Endothelial cell of umbilical vein (primary cell): ENCODE measurements at regions not wholly inside any gene's neighbourhood (a gene's known extent, or its start where the extent isn't known, plus 50 kb on each side); places are given as distances from the start of the nearest gene placed in this dataset.

Experiments
- BruUV-seq: library from RNA; stranded (reverse); fragments of 400-500 nt; replicated peaks from 2 replicates; lab custom pipeline; 2021; lab: Mats Ljungman, UMichigan
- CTCF ChIA-PET: fragments of 300-600, 350-600 bp; sonication (Branson Sonifier 250); formaldehyde crosslinking; loops from one replicate; lab custom pipeline; 2021; ENCODE audit warnings: antibody characterized with exemption, inconsistent platforms; lab: Charles Lee
- POLR2A ChIA-PET: fragments of 300-600, 350-600 bp; sonication (Branson Sonifier 250); formaldehyde crosslinking; loops from one replicate; lab custom pipeline; 2021; ENCODE audit warnings: antibody characterized with exemption, inconsistent platforms; lab: Charles Lee
- DNase-seq: peaks from one replicate; pipeline ENCODE4 v3.0.0-alpha.2; 2011; ENCODE audit warnings: low read depth, low spot score
- FAIRE-seq: peaks from 2 replicates; lab custom pipeline; 2011; peaks lifted over from hg19 to GRCh38; lab: Jason Lieb, UNC
- H2AFZ ChIP-seq: 2 replicates; pipeline ENCODE4 v1.6.0; 2012; ENCODE audit warnings: low read depth, low read length, control low read depth, inconsistent platforms
- H3K27ac ChIP-seq: 2 replicates; pipeline ENCODE4 v1.5.1; 2011; ENCODE audit warnings: low read depth, mild to moderate bottlenecking, control low read depth, low read length, moderate library complexity; ENCODE audit not compliant: insufficient read depth
- H3K27me3 ChIP-seq, 2 experiments: 2 replicates each; pipeline versions ENCODE4 v1.6.0 to v1.6.1; 2011; ENCODE audit warnings: low read length in 2 of 2, mixed read lengths in 1 of 2; ENCODE audit not compliant: control insufficient read depth in 2 of 2, insufficient read depth in 2 of 2
- H3K36me3 ChIP-seq, 2 experiments: 2 replicates in 1 of 2; 3 replicates in 1 of 2; pipeline ENCODE4 v1.5.1; 2011; ENCODE audit warnings: low read length in 2 of 2, mild to moderate bottlenecking in 1 of 2, moderate library complexity in 1 of 2; ENCODE audit not compliant: control insufficient read depth in 2 of 2, insufficient read depth in 2 of 2; ENCODE audit errors: extremely low read depth in 1 of 2
- H3K4me1 ChIP-seq: 3 replicates; pipeline ENCODE4 v1.5.1; 2011; ENCODE audit warnings: mild to moderate bottlenecking, low read length; ENCODE audit not compliant: control insufficient read depth, insufficient read depth; ENCODE audit errors: extremely low read depth
- H3K4me2 ChIP-seq: 2 replicates; pipeline ENCODE4 v1.6.1; 2011; ENCODE audit warnings: low read length, control low read depth, mixed read lengths; ENCODE audit not compliant: insufficient read depth
- H3K4me3 ChIP-seq, 3 experiments: fragments of 200-600 bp in 1 of 3; sonication (generic), shearing (Covaris generic) in 1 of 3; replicated peaks in 1 of 3; 2 replicates each; pipeline ENCODE4 v1.5.1; 2011 to 2016; ENCODE audit warnings: control low read depth in 3 of 3, low read length in 3 of 3, mild to moderate bottlenecking in 2 of 3, inconsistent platforms in 1 of 3, low read depth in 1 of 3, moderate library complexity in 1 of 3; ENCODE audit not compliant: insufficient read depth in 1 of 3
- H3K79me2 ChIP-seq: 2 replicates; pipeline ENCODE4 v1.6.0; 2012; ENCODE audit warnings: low read length, inconsistent platforms; ENCODE audit not compliant: control insufficient read depth, insufficient read depth
- H3K9ac ChIP-seq: replicated peaks from 2 replicates; pipeline ENCODE3; 2011; ENCODE audit warnings: low read length, control low read depth; ENCODE audit not compliant: insufficient read depth; ENCODE audit errors: extremely low read depth
- H3K9me1 ChIP-seq: replicated peaks from 3 replicates; pipeline ENCODE4 v1.6.0; 2011; ENCODE audit warnings: mild to moderate bottlenecking, low read length; ENCODE audit not compliant: control insufficient read depth, insufficient read depth; ENCODE audit errors: extremely low read depth
- H3K9me3 ChIP-seq: replicated peaks from 2 replicates; pipeline ENCODE4 v1.5.1; 2012; ENCODE audit warnings: low read length, inconsistent platforms; ENCODE audit not compliant: control insufficient read depth, insufficient read depth
- H4K20me1 ChIP-seq: replicated peaks from 2 replicates; pipeline ENCODE3; 2011; ENCODE audit warnings: mild to moderate bottlenecking, low read length; ENCODE audit not compliant: control insufficient read depth, insufficient read depth; ENCODE audit errors: extremely low read depth
- EZH2 ChIP-seq: IDR thresholded peaks from 2 replicates; pipeline ENCODE4 v1.6.1; 2012; ENCODE audit warnings: borderline replicate concordance, low read depth, mild to moderate bottlenecking, moderate library complexity, low read length, inconsistent platforms; ENCODE audit not compliant: severe bottlenecking
- FOS ChIP-seq: IDR thresholded peaks from 2 replicates; pipeline ENCODE4 v1.6.1; 2011; ENCODE audit warnings: mild to moderate bottlenecking, low read length, moderate library complexity, borderline replicate concordance; ENCODE audit not compliant: insufficient read depth
- GATA2 ChIP-seq: IDR thresholded peaks from 2 replicates; pipeline ENCODE4 v1.7.0; 2011; ENCODE audit warnings: low read depth, mild to moderate bottlenecking, moderate library complexity, mixed read lengths, low read length; ENCODE audit not compliant: insufficient read length, insufficient read depth
- JUN ChIP-seq: IDR thresholded peaks from 2 replicates; pipeline ENCODE4 v1.6.1; 2011; ENCODE audit warnings: borderline replicate concordance, low read depth; ENCODE audit not compliant: insufficient read length, insufficient read depth
- MYC ChIP-seq: IDR thresholded peaks from one replicate; pipeline ENCODE4 v1.6.1; 2011; ENCODE audit warnings: mild to moderate bottlenecking, low read depth, low read length
- POLR2A ChIP-seq: IDR thresholded peaks from 2 replicates; pipeline ENCODE4 v1.6.1; 2012; ENCODE audit warnings: low read depth, mild to moderate bottlenecking, control low read depth, low read length
- POLR2AphosphoS5 ChIP-seq: IDR thresholded peaks from 2 replicates; pipeline ENCODE4 v1.6.1; 2012; ENCODE audit warnings: low read depth, mild to moderate bottlenecking, control low read depth, low read length, moderate library complexity; ENCODE audit not compliant: insufficient read depth
- dilution Hi-C: fragments of 300-500 bp; cut with MboI; formaldehyde crosslinking; loops from one replicate; pipeline ENCODE4 v1.15.0; 2019; ENCODE audit warnings: low sequenced_read_pairs; ENCODE audit not compliant: extremely low pct_ligation_motif_present
- intact Hi-C: fragments of 100-400 bp; cut with micrococcal nuclease; formaldehyde crosslinking; loops from one replicate; pipeline ENCODE4 v1.10.0; 2022
- TF ChIP-seq, protein P1 (sequence below), 2 donors: IDR thresholded peaks; 1 replicate in 1 of 2; 2 replicates in 1 of 2; pipeline ENCODE4 v1.5.1; 2011; ENCODE audit warnings: low read length in 2 of 2, mild to moderate bottlenecking in 2 of 2, moderate library complexity in 2 of 2, control low read depth in 1 of 2, inconsistent platforms in 1 of 2, low read depth in 1 of 2; ENCODE audit not compliant: insufficient read depth in 1 of 2; ENCODE audit errors: extremely low read depth in 1 of 2
- TF ChIP-seq, protein P2 (sequence below): IDR thresholded peaks from 2 replicates; pipeline ENCODE4 v1.6.1; 2011; ENCODE audit not compliant: insufficient read depth, insufficient read length

DNA sequence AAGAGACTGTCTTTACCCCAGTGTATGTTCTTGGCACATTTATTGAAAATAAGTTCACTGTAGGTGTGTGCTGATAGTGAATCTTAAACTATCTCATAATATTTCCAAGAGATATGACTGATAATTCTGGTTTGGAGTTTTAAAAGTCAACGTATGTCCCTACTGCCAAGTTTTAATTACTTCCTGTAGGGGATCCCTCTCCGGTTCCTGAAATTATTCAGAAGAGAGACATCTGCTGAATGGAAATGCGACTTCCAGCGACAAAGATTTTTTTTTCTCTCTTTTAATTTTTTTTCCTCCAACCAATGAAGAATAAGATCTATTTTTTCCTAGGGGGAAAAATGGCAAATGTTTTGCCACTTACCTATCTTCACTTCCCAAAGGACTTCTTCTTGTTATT is 498.9 kb upstream of the TGFBR2 start:
- no peaks in the 10 kb centered on the region for H3K36me3 ChIP-seq
- DNase-seq (no peak), FAIRE-seq (no peak)
- ChIA-PET POLR2A (no interaction called here), CTCF (interaction anchor here (1.5 to 1.7 kb wide), 2 partner anchors 65 to 91 kb away, joined by 9 to 18 read pairs; no protein-coding TSS in a partner anchor)
- H3K79me2 ChIP-seq = no peaks in the 10 kb centered on the region
- intact Hi-C loops (no loop called here), dilution Hi-C loops (no loop called here)
- H3K9me3 ChIP-seq = no peaks in the 10 kb centered on the region
- H3K9ac ChIP-seq = no peak overlapping the region
- no peak overlapping the region for H3K4me3 ChIP-seq
- H3K9me1 ChIP-seq = no peaks in the 10 kb centered on the region
- peaks cover 0 to 2% of the 10 kb centered on the region in 2 experiments for H3K27me3 ChIP-seq
- H4K20me1 ChIP-seq = no peaks in the 10 kb centered on the region
- TF ChIP-seq JUN (no peak), POLR2AphosphoS5 (no peak), FOS (no peak), POLR2A (no peak), EZH2 (no peak), GATA2 (no peak), MYC (no peak)
- TF ChIP-seq, protein P1, sequence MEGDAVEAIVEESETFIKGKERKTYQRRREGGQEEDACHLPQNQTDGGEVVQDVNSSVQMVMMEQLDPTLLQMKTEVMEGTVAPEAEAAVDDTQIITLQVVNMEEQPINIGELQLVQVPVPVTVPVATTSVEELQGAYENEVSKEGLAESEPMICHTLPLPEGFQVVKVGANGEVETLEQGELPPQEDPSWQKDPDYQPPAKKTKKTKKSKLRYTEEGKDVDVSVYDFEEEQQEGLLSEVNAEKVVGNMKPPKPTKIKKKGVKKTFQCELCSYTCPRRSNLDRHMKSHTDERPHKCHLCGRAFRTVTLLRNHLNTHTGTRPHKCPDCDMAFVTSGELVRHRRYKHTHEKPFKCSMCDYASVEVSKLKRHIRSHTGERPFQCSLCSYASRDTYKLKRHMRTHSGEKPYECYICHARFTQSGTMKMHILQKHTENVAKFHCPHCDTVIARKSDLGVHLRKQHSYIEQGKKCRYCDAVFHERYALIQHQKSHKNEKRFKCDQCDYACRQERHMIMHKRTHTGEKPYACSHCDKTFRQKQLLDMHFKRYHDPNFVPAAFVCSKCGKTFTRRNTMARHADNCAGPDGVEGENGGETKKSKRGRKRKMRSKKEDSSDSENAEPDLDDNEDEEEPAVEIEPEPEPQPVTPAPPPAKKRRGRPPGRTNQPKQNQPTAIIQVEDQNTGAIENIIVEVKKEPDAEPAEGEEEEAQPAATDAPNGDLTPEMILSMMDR (IDR thresholded peaks at IDR 0.05; ENCODE audit: extremely low read depth in 1 of 2, insufficient read depth in 1 of 2, low read depth in 1 of 2, low read length in 2 of 2) = no peak
- TF ChIP-seq, protein P2, sequence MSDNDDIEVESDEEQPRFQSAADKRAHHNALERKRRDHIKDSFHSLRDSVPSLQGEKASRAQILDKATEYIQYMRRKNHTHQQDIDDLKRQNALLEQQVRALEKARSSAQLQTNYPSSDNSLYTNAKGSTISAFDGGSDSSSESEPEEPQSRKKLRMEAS = no peak
- no TSS peak for BruUV-seq
- H2AFZ ChIP-seq = no peak overlapping the region
- H3K4me1 ChIP-seq = no peaks in the 10 kb centered on the region
- H3K4me2 ChIP-seq = no peak overlapping the region
- no peak overlapping the region for H3K27ac ChIP-seq
